ENCODE measurements at regions not wholly inside any gene's neighbourhood (a gene's known extent, or its start where the extent isn't known, plus 50 kb on each side); places are given as distances from the start of the nearest gene placed in this dataset.
A peak's percentile ranks its signal among the peaks of the same experiment; 100 is the strongest.

- DNase-seq = no peak
Measured at GRCh38 chr1:184141361-184141880, 89.9 kb downstream of the TSEN15 start.

- DNase-seq = peak; percentile 44
Measured at GRCh38 chr1:184143449-184143848, 91.9 kb downstream of the TSEN15 start.

GRCh38 chr1:184145083-184145482, 93.6 kb downstream of the TSEN15 start:
- DNase-seq = no peak

- DNase-seq = no peak
Measured at GRCh38 chr1:184146202-184146601, 94.7 kb downstream of the TSEN15 start.

DNA sequence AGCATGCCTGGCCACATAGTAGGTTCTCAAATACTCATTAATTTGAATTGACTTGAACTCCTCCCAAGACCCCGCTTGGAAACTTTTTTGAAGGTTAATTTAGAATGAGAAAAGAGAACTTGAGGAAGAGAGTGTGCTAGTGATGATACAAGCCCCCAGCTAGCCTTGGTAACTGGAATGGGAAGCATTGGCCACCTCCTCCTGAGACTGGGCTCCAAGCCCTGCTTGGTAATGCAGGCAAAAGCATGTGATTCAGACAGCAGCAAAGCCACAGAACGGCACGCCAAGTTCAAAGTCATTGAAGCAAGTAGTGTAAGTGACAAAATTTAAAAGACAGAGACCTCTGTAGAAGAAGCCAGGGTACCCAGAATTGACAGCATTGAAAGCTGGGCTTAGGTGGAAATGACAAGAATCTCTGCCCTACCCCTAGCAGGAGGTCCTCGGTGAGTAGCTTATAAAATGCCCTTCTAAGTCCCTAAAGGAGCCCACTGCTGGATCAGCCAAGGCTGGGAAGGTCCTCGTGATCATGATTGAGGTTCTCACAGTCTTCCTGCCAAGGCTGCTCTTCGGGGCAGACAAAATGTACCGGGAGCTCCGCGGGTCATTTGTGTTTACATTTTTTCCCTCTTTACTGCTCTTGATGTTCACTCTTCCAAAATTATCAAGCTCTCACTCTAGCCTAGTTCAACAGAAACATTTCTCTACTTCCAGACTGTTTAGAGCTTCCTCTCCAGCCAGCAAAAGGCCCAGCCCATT, 99.4 kb downstream of the TSEN15 start:
- peak; percentile 12 for DNase-seq

DNA sequence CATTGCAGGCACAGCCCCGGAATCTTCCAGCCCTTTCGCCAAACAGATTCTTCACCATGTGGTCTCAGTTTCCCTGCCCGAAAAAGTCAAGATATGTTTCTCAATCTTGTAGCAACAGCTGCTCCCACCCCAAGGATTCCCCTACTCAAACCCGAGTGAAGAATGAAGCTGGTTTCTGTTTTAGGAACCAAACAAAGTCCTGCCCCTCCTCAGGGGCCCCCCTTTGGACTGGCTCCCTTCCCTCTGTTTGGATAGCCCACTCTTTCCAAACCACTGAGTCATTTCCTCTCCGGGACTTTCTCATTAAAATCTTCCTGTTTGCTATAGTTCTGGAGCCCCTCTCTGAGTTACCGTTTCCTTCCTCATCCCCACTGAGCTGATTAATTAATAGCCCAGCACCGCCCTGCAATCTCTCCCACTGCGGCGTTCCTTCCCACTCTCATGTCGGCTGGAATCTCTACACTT, 100.9 kb downstream of the TSEN15 start:
- no peak for DNase-seq

GRCh38 chr1:184152974-184153373, 101.4 kb downstream of the TSEN15 start:
- DNase-seq = no peak

- no peak for DNase-seq
Measured at GRCh38 chr1:184153731-184154130, 102.2 kb downstream of the TSEN15 start.

DNA sequence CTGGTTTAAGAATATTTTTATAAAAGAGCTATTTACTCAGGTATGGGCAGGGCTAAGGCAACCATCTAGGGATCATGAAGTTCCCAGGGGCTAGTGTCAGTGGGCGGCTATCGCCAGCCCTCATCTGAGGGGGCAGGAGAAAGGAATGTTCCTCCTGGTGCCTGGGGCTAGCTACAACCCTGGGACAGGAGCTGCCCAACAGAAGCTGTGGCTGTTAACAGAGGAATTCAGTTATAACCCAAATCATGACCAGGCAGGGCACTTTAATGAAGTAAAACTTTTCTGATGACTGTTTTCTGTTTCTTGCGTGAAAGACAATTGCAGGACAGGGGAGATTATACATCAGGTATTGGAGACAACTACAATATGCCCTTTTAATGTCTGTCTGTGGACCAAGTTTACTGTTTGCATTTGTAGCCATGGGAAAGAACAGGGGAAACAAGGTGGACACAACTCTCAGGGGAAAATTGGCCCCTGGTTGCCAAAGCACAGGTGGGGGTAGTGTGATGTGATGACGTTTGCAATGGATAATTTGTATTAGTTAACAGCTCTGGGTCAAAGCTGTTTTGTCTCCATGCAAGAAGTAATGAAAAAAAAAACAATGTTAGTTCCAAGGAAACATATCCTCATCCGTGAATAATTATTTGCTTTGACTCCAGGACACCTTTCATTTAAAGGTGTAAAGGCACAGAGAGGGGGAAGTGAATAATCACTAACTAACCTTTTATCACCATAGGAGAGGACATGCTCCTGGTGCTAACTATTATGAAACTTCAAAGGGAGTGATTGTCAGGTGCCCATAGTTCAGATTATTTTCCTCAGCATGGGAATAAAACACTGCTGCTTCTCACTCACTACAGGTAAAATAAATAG, 105.2 kb downstream of the TSEN15 start:
- no peak for DNase-seq

DNA sequence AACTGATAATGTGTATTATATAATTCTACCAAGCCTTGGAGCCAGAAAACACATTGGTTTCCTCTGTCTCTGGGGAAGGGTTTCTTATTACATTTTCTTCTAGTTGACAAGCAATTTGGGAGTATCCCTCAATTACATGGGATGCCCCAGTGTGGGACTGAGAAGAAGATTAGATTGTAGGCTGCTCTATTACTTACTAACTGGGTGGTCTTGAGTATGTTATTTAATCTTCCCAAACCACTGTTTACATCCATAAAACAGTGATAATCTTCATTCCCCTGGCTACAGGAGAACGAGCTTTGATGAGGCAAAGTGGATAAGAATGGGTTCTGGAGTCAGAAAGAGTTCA, 105.8 kb downstream of the TSEN15 start:
- no peak for DNase-seq

DNA sequence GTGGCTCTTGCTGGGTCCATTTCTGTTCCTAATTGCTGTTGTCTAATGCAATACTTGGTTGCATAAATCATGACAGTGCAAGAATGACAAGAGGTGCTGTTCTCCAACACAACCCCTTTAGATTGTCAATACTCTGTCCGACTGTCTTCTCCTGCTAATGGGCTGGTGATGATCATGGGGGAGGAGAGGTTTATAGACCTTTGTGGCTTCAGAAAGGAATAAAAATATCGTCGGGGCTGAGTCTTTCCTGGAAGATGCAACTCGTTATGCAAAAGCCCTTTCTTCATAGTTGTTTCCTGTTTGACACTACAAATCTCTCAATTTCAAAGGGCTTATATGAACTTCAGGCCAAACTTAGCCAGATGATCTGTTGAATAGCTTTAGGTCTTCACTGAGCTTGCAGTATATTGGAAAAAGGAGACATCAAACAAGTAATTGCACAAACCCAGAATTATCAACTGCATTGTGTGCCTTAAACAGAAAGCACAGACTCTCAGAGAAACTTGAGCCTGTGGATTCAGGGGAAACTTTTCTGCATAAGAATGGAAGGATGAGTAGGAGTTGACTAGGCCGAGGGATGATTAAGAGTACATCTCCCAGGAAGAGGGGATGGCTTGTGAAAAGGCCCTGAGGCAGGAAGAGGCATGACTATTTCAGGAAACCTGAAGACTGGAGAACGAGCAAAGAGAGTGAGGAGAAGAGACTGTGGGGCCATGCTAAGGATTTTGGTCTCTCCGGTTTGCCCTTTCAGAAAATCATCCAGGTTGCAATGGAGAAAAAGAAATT, 107.6 kb downstream of the TSEN15 start:
- no peak for DNase-seq

- peak; percentile 19 for DNase-seq
Measured at GRCh38 chr1:184160236-184160635, 108.7 kb downstream of the TSEN15 start.

- DNase-seq = peak; percentile 22
Measured at GRCh38 chr1:184161071-184161698, 109.7 kb downstream of the TSEN15 start.

- DNase-seq = no peak
Measured at GRCh38 chr1:184162281-184162680, 110.8 kb downstream of the TSEN15 start.

DNA sequence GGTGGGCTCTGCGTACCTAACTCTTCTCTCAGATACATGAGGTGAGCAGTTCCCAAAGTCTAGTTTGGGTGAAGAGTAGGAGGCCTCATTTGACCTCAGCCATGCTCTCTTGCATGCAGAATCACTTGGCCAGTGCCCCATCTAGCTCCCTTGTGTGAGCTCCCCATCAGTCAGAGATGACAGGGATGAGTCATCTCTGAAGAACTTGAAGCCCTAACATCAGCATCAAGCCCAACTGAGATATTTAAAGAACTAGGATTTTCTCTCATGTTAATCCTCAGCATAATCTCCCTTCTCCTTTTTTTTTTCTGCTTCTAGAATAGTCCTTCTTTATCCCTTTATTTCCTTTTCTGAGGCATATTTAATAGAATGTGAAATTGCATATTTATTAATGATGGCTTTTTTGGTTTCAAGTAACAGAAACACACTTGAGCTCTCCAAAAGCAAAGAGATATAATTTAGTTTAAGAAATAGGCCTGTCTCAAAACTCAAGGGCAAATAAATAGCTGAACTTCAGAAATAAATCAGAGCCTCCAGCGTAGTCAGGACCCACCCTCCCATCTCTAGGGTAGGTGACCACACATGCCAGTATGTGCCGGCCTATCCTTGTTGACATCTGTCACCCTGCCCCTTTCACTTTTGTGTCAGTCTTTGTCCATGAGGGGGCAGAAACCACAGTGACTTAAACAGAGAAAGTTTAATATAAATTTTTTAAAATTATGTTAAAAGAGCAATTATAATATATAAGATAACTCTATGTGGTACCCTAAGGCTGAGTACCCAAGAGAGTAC, 112.3 kb downstream of the TSEN15 start:
- peak; percentile 28 for DNase-seq

GRCh38 chr1:184164536-184164935, 113.0 kb downstream of the TSEN15 start:
- no peak for DNase-seq

DNA sequence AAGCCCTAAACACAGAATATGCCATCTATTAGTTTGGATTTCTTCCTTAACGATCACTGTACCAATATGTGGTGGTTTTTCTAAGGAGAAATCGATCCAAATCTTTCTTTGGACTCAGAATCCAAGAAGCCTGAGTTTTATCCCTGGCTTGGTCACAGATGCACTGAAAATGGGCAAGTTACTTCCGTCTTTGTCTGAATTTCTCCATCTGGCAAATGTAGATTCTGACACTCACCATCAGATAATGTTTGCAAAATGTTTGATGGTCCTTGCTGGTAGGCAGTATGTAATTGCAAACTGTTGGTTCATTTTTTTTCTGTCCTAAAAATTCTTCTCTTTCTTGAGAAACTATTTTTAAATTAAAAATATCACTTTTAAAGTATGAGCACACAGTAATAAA, 115.0 kb downstream of the TSEN15 start:
- peak; percentile 82 for DNase-seq

GRCh38 chr1:184167352-184167751, 115.8 kb downstream of the TSEN15 start:
- no peak for DNase-seq

- DNase-seq = peak; percentile 41
Measured at GRCh38 chr1:184170719-184171118, 119.2 kb downstream of the TSEN15 start.

- no peak for DNase-seq
Measured at GRCh38 chr1:184176058-184176457, 124.5 kb downstream of the TSEN15 start.

- no peak for DNase-seq
Measured at GRCh38 chr1:184181044-184181443, 129.5 kb downstream of the TSEN15 start.

GRCh38 chr1:184183919-184184318, 132.4 kb downstream of the TSEN15 start:
- DNase-seq = no peak
